NB4 (cell line): ENCODE measurements at regions not wholly inside any gene's neighbourhood (a gene's known extent, or its start where the extent isn't known, plus 50 kb on each side); places are given as distances from the start of the nearest gene placed in this dataset.
A peak's percentile ranks its signal among the peaks of the same experiment; 100 is the strongest.

Experiments
- DNase-seq: peaks from one replicate; pipeline ENCODE4 v3.0.0; 2010; ENCODE audit warnings: low read depth
- H3K4me3 ChIP-seq: one replicate; pipeline ENCODE4 v1.5.1; 2011; ENCODE audit warnings: mild to moderate bottlenecking, low read depth, low read length, moderate library complexity
- CTCF ChIP-seq: IDR thresholded peaks from one replicate; pipeline ENCODE4 v1.5.1; 2012; ENCODE audit warnings: low read depth, low read length
- MAX ChIP-seq: IDR thresholded peaks from 2 replicates; pipeline ENCODE4 v1.6.1; 2011; ENCODE audit warnings: low read depth, low read length
- MYC ChIP-seq: IDR thresholded peaks from 2 replicates; pipeline ENCODE4 v1.6.1; 2011; ENCODE audit warnings: low read depth, low read length
- POLR2A ChIP-seq: IDR thresholded peaks from 2 replicates; pipeline ENCODE4 v1.6.1; 2011; ENCODE audit warnings: mild to moderate bottlenecking; ENCODE audit not compliant: insufficient read length; ENCODE audit errors: extremely low read depth

GRCh38 chrX:145178268-145178667 is 69.0 kb upstream of the SPANXN1 start:
- TF ChIP-seq MYC (no peak), MAX (no peak), POLR2A (no peak), CTCF (no peak)
- H3K4me3 ChIP-seq = no peak overlapping the region
- peak; percentile 0 for DNase-seq

- peak; percentile 17 for DNase-seq
- TF ChIP-seq MYC (no peak), POLR2A (no peak), CTCF (peak; percentile 26), MAX (no peak)
- no peak overlapping the region for H3K4me3 ChIP-seq
These were observed 56.4 kb upstream of the SPANXN1 start for GRCh38 chrX:145190801-145191389.
